ENCODE measurements at regions not wholly inside any gene's neighbourhood (a gene's known extent, or its start where the extent isn't known, plus 50 kb on each side); places are given as distances from the start of the nearest gene placed in this dataset.

DNA sequence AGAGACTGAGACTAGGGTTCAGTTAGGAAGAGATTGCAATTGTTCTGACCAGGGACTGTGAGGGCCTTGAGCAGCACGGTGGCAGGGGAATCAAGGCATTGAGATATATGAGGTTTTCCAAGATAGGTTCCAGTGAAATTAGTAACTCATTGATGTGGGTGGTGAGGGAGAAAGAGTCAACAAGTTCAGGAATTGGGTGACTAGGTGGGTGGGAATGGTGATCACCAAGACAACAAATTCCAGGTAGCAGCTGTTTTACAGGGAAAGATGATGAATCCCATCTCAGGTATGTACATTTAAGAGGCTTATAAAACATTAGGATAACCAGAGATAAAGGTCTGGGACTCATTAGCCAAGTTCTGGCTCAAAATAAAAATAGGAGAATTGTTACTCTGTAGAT lies 251.5 kb upstream of the MGAT5 start:
- Histone ChIP-seq H3K27ac (ENCODE audit: low read depth in 2 of 2, low read length in 2 of 2) (no peak overlapping the region), H3K4me3 (ENCODE audit: low read length in 3 of 3) (no peak overlapping the region), H3K36me3 (ENCODE audit: control insufficient read depth in 2 of 3, insufficient read depth in 3 of 3, low read length in 3 of 3) (no peaks in the 10 kb centered on the region), H3K9ac (ENCODE audit: low read length in 3 of 3) (no peak overlapping the region), H3K9me3 (ENCODE audit: control insufficient read depth in 2 of 3, insufficient read depth in 1 of 3, low read length in 3 of 3) (no peaks in the 10 kb centered on the region), H3K4me1 (ENCODE audit: control insufficient read depth in 2 of 3, insufficient read depth in 2 of 3, low read depth in 1 of 3, low read length in 3 of 3) (no peaks in the 10 kb centered on the region), H3K27me3 (ENCODE audit: control insufficient read depth, insufficient read depth, low read length) (no peaks in the 10 kb centered on the region)
- intact Hi-C loops (cut with DNase I), result no loop called here
- no peak for FAIRE-seq
- TF ChIP-seq, protein P1, sequence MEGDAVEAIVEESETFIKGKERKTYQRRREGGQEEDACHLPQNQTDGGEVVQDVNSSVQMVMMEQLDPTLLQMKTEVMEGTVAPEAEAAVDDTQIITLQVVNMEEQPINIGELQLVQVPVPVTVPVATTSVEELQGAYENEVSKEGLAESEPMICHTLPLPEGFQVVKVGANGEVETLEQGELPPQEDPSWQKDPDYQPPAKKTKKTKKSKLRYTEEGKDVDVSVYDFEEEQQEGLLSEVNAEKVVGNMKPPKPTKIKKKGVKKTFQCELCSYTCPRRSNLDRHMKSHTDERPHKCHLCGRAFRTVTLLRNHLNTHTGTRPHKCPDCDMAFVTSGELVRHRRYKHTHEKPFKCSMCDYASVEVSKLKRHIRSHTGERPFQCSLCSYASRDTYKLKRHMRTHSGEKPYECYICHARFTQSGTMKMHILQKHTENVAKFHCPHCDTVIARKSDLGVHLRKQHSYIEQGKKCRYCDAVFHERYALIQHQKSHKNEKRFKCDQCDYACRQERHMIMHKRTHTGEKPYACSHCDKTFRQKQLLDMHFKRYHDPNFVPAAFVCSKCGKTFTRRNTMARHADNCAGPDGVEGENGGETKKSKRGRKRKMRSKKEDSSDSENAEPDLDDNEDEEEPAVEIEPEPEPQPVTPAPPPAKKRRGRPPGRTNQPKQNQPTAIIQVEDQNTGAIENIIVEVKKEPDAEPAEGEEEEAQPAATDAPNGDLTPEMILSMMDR (IDR thresholded peaks at IDR 0.05; ENCODE audit: borderline replicate concordance, extremely low read depth, insufficient read depth), result no peak
- no peak for DNase-seq

GRCh38 chr2:134002921-134003320 lies 251.0 kb upstream of the MGAT5 start:
- TF ChIP-seq, protein P1 (IDR thresholded peaks at IDR 0.05; ENCODE audit: borderline replicate concordance, extremely low read depth, insufficient read depth), result no peak

GRCh38 chr2:134004467-134004866 lies 249.4 kb upstream of the MGAT5 start:
- no peak for DNase-seq
- no peaks in the 10 kb centered on the region for H3K4me1 ChIP-seq (ENCODE audit: control insufficient read depth in 2 of 3, insufficient read depth in 2 of 3, low read depth in 1 of 3, low read length in 3 of 3)
- no peaks in the 10 kb centered on the region for H3K9me3 ChIP-seq (ENCODE audit: control insufficient read depth in 2 of 3, insufficient read depth in 1 of 3, low read length in 3 of 3)
- no peaks in the 10 kb centered on the region for H3K27me3 ChIP-seq (ENCODE audit: control insufficient read depth, insufficient read depth, low read length)
- H3K4me3 ChIP-seq (ENCODE audit: low read length in 3 of 3), result no peak overlapping the region
- no peak for FAIRE-seq
- H3K27ac ChIP-seq (ENCODE audit: low read depth in 2 of 2, low read length in 2 of 2), result no peak overlapping the region
- H3K36me3 ChIP-seq (ENCODE audit: control insufficient read depth in 2 of 3, insufficient read depth in 3 of 3, low read length in 3 of 3), result no peaks in the 10 kb centered on the region
- no peak overlapping the region for H3K9ac ChIP-seq (ENCODE audit: low read length in 3 of 3)
- TF ChIP-seq, protein P1 (IDR thresholded peaks at IDR 0.05; ENCODE audit: borderline replicate concordance, extremely low read depth, insufficient read depth), result no peak
- intact Hi-C loops (cut with DNase I), result no loop called here

More at GRCh38 chr2:134002921-134003320, 251.0 kb upstream of the MGAT5 start:
- Histone ChIP-seq H3K36me3 (ENCODE audit: control insufficient read depth in 2 of 3, insufficient read depth in 3 of 3, low read length in 3 of 3) (no peaks in the 10 kb centered on the region), H3K4me3 (ENCODE audit: low read length in 3 of 3) (no peak overlapping the region), H3K27ac (ENCODE audit: low read depth in 2 of 2, low read length in 2 of 2) (no peak overlapping the region), H3K4me1 (ENCODE audit: control insufficient read depth in 2 of 3, insufficient read depth in 2 of 3, low read depth in 1 of 3, low read length in 3 of 3) (no peaks in the 10 kb centered on the region), H3K9ac (ENCODE audit: low read length in 3 of 3) (no peak overlapping the region), H3K27me3 (ENCODE audit: control insufficient read depth, insufficient read depth, low read length) (no peaks in the 10 kb centered on the region), H3K9me3 (ENCODE audit: control insufficient read depth in 2 of 3, insufficient read depth in 1 of 3, low read length in 3 of 3) (no peaks in the 10 kb centered on the region)
- no peak for DNase-seq
- FAIRE-seq, result no peak
- intact Hi-C loops (cut with DNase I), result no loop called here

GRCh38 chr2:134008837-134009236 lies 245.0 kb upstream of the MGAT5 start:
- TF ChIP-seq, protein P1 (IDR thresholded peaks at IDR 0.05; ENCODE audit: borderline replicate concordance, extremely low read depth, insufficient read depth), result no peak
- no peak for FAIRE-seq
- intact Hi-C loops (cut with DNase I), result no loop called here

More at GRCh38 chr2:134008837-134009236, 245.0 kb upstream of the MGAT5 start:
- H3K36me3 ChIP-seq (ENCODE audit: control insufficient read depth in 2 of 3, insufficient read depth in 3 of 3, low read length in 3 of 3), result no peaks in the 10 kb centered on the region
- H3K9ac ChIP-seq (ENCODE audit: low read length in 3 of 3), result no peak overlapping the region
- H3K27me3 ChIP-seq (ENCODE audit: control insufficient read depth, insufficient read depth, low read length), result no peaks in the 10 kb centered on the region
- no peak overlapping the region for H3K27ac ChIP-seq (ENCODE audit: low read depth in 2 of 2, low read length in 2 of 2)
- H3K4me3 ChIP-seq (ENCODE audit: low read length in 3 of 3), result no peak overlapping the region
- H3K4me1 ChIP-seq (ENCODE audit: control insufficient read depth in 2 of 3, insufficient read depth in 2 of 3, low read depth in 1 of 3, low read length in 3 of 3), result no peaks in the 10 kb centered on the region
- DNase-seq, result no peak
- no peaks in the 10 kb centered on the region for H3K9me3 ChIP-seq (ENCODE audit: control insufficient read depth in 2 of 3, insufficient read depth in 1 of 3, low read length in 3 of 3)
